ENCODE measurements at regions not wholly inside any gene's neighbourhood (a gene's known extent, or its start where the extent isn't known, plus 50 kb on each side); places are given as distances from the start of the nearest gene placed in this dataset.

DNA sequence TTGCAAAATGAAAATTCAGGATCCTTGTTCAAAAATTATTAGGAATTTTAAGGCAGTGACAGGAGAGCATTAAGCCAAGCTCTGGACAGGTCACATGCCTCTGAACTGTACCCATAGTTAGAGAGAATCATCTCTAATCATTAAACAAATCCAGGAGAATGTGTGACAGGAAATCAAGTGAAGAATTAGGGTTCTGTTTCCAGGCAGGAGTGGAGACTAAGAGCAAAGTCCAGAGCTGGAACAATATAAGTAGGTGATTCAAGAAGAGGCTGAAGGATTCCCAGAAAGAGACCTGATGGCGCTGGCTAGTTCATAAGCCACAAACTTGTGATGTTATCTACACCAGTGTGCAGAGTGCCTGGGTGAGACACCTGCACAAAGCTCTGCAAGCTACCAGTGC is 104.6 kb upstream of the PRKG2 start:
- peaks cover 10% of the 10 kb centered on the region for H3K4me1 ChIP-seq (ENCODE audit: control insufficient read depth, low read length)
- TF ChIP-seq EZH2phosphoT487 (IDR thresholded peaks at IDR 0.05; ENCODE audit: borderline replicate concordance, low read length): no peak
- TF ChIP-seq, protein P1, sequence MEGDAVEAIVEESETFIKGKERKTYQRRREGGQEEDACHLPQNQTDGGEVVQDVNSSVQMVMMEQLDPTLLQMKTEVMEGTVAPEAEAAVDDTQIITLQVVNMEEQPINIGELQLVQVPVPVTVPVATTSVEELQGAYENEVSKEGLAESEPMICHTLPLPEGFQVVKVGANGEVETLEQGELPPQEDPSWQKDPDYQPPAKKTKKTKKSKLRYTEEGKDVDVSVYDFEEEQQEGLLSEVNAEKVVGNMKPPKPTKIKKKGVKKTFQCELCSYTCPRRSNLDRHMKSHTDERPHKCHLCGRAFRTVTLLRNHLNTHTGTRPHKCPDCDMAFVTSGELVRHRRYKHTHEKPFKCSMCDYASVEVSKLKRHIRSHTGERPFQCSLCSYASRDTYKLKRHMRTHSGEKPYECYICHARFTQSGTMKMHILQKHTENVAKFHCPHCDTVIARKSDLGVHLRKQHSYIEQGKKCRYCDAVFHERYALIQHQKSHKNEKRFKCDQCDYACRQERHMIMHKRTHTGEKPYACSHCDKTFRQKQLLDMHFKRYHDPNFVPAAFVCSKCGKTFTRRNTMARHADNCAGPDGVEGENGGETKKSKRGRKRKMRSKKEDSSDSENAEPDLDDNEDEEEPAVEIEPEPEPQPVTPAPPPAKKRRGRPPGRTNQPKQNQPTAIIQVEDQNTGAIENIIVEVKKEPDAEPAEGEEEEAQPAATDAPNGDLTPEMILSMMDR (IDR thresholded peaks at IDR 0.05; ENCODE audit: low read depth, low read length, poor library complexity, severe bottlenecking): no peak

DNA sequence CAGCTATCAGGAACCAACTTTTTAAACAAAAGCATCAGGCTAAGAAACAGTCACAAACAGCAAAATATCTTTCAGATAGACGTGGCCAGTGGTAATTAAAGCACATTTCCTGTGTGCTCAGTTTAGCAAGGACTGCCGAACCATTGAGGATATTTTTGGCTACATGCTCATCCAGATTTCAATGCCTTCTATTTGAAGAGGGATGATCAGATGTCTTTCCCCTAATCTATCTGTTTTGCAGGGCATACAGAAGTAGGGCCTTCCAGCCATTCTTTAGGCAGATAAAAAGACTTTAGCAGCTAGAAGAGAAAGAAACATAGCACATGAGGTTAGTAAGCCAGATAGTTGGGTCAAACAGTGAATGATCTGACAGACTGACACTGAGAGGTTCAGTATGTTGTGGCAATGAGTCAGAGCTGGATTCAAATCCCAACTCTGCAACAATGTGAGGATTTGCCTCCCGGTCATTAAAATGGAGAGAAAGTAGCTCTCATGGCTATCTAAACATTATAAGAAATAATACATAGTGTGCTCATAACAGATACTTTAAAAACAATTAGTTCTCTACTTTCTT is 100.0 kb upstream of the PRKG2 start:
- H4K20me1 ChIP-seq (ENCODE audit: control insufficient read depth, insufficient read depth, low read depth, low read length): no peaks in the 10 kb centered on the region
- H3K36me3 ChIP-seq (ENCODE audit: control insufficient read depth, low read length): no peaks in the 10 kb centered on the region
- no peaks in the 10 kb centered on the region for H3F3A ChIP-seq (ENCODE audit: control insufficient read depth, insufficient read depth)
- no peaks in the 10 kb centered on the region for H3K79me2 ChIP-seq (ENCODE audit: control insufficient read depth, low read length)
- peaks cover 17% of the 10 kb centered on the region for H3K4me1 ChIP-seq (ENCODE audit: control insufficient read depth, low read length)
- no peaks in the 10 kb centered on the region for H3K9me2 ChIP-seq (replicated peaks; ENCODE audit: control insufficient read depth, low read length)
- no peak for TF ChIP-seq EZH2phosphoT487 (IDR thresholded peaks at IDR 0.05; ENCODE audit: borderline replicate concordance, low read length)
- TF ChIP-seq, protein P1 (IDR thresholded peaks at IDR 0.05; ENCODE audit: low read depth, low read length, poor library complexity, severe bottlenecking): no peak
- H3K27me3 ChIP-seq (ENCODE audit: control insufficient read depth, low read length): no peaks in the 10 kb centered on the region
- peak overlapping the region; percentile 56 for H3K4me2 ChIP-seq (ENCODE audit: low read length)
- peak overlapping the region; percentile 44 for H3K27ac ChIP-seq (ENCODE audit: low read depth, low read length)
- H3K4me3 ChIP-seq (ENCODE audit: low read length): peak overlapping the region; percentile 40
- H3K9me3 ChIP-seq (ENCODE audit: control insufficient read depth, insufficient read depth, low read length): no peaks in the 10 kb centered on the region

More for the DNA sequence above, 104.6 kb upstream of the PRKG2 start:
- Histone ChIP-seq H3K79me2 (ENCODE audit: control insufficient read depth, low read length) (no peaks in the 10 kb centered on the region), H3K27ac (ENCODE audit: low read depth, low read length) (no peak overlapping the region), H3K9me3 (ENCODE audit: control insufficient read depth, insufficient read depth, low read length) (no peaks in the 10 kb centered on the region), H3K4me2 (ENCODE audit: low read length) (no peak overlapping the region), H3K9me2 (replicated peaks; ENCODE audit: control insufficient read depth, low read length) (no peaks in the 10 kb centered on the region), H3K36me3 (ENCODE audit: control insufficient read depth, low read length) (no peaks in the 10 kb centered on the region), H3K4me3 (ENCODE audit: low read length) (no peak overlapping the region), H3F3A (ENCODE audit: control insufficient read depth, insufficient read depth) (no peaks in the 10 kb centered on the region), H3K27me3 (ENCODE audit: control insufficient read depth, low read length) (no peaks in the 10 kb centered on the region), H4K20me1 (ENCODE audit: control insufficient read depth, insufficient read depth, low read depth, low read length) (no peaks in the 10 kb centered on the region)

DNA sequence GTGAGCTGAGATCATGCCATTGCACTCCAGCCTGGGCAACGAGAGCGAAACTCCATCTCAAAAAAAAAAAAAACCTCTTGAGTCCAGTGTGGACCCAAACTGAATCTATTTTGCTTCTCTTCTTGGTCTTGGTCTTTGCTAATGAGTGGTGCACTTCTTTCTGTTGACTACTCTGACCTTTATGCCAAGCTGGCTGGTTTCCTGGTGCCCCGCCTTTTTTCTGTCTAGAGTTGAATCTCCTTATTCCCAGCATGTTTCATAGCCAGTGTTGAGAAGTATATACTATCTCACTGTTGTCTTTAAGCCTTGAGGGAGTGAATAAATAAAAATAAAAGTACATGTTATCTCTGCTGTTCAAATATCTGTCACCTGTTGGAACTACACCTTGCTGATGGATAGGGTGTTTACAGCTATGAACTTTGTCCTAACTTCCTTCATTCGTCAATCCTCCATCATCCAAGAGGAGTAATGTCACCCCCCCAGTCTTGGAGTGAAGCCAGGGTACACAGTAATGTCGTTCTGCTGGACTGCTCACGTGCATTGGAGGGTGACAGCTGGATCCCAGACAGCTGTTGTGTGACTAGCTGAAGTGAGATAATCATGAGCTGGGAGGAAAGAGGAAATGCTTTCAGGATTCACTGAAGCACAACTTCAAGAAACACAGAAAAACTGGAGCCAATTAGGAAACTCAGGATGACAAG is 99.3 kb upstream of the PRKG2 start:
- no peaks in the 10 kb centered on the region for H3K9me3 ChIP-seq (ENCODE audit: control insufficient read depth, insufficient read depth, low read length)
- H4K20me1 ChIP-seq (ENCODE audit: control insufficient read depth, insufficient read depth, low read depth, low read length): no peaks in the 10 kb centered on the region
- peak overlapping the region; percentile 56 for H3K4me2 ChIP-seq (ENCODE audit: low read length)
- no peaks in the 10 kb centered on the region for H3K36me3 ChIP-seq (ENCODE audit: control insufficient read depth, low read length)
- TF ChIP-seq, protein P1 (IDR thresholded peaks at IDR 0.05; ENCODE audit: low read depth, low read length, poor library complexity, severe bottlenecking): no peak
- TF ChIP-seq EZH2phosphoT487 (IDR thresholded peaks at IDR 0.05; ENCODE audit: borderline replicate concordance, low read length): no peak
- no peaks in the 10 kb centered on the region for H3K79me2 ChIP-seq (ENCODE audit: control insufficient read depth, low read length)
- H3K9me2 ChIP-seq (replicated peaks; ENCODE audit: control insufficient read depth, low read length): no peaks in the 10 kb centered on the region
- H3K4me3 ChIP-seq (ENCODE audit: low read length): peak overlapping the region; percentile 40
- H3F3A ChIP-seq (ENCODE audit: control insufficient read depth, insufficient read depth): no peaks in the 10 kb centered on the region
- peak overlapping the region; percentile 44 for H3K27ac ChIP-seq (ENCODE audit: low read depth, low read length)
- no peaks in the 10 kb centered on the region for H3K27me3 ChIP-seq (ENCODE audit: control insufficient read depth, low read length)
- H3K4me1 ChIP-seq (ENCODE audit: control insufficient read depth, low read length): peaks cover 17% of the 10 kb centered on the region

All from DOHH2 (cell line).